Heart left ventricle (tissue), 16 donors: ENCODE measurements at regions not wholly inside any gene's neighbourhood (a gene's known extent, or its start where the extent isn't known, plus 50 kb on each side); places are given as distances from the start of the nearest gene placed in this dataset.
"Not testable (repeated sequence)": the region's sequence is repeated elsewhere in the genome, so short reads cannot be mapped to it uniquely, and the experiment has no call there.

ENCODE experiments used
- ATAC-seq, 4 donors: fragments of 200-7000 bp; cut with Tn5 transposase; one replicate each; pipeline ENCODE4 v1.9.1; 2020 to 2022; ENCODE audit warnings: moderate library complexity in 4 of 4, mild to moderate bottlenecking in 3 of 4, moderate number of reproducible peaks in 1 of 4
- DNase-seq, 5 donors: peaks; one replicate each; pipeline ENCODE4 v3.0.0-alpha.2; 2020
- H3K27ac ChIP-seq, 12 donors: fragments of 200-600 bp; sonication (generic) in 4 of 12; one replicate each; pipeline versions ENCODE4 v1.5.0 to v1.8.0; 2016 to 2022; ENCODE audit warnings: mild to moderate bottlenecking in 2 of 12
- H3K27me3 ChIP-seq, 9 donors: fragments of 200-600 bp; sonication (generic) in 2 of 9; one replicate each; pipeline versions ENCODE4 v1.5.1 to v1.8.0; 2016 to 2022; ENCODE audit warnings: mild to moderate bottlenecking in 3 of 9
- H3K36me3 ChIP-seq, 9 donors: fragments of 200-600 bp; sonication (generic) in 2 of 9; one replicate each; pipeline versions ENCODE4 v1.5.0 to v1.8.0; 2018 to 2022; ENCODE audit warnings: mild to moderate bottlenecking in 2 of 9
- H3K4me1 ChIP-seq, 12 donors: fragments of 200-600 bp; sonication (generic) in 4 of 12; one replicate each; pipeline versions ENCODE4 v1.5.0 to v1.8.0; 2016 to 2022; ENCODE audit warnings: mild to moderate bottlenecking in 3 of 12
- H3K4me3 ChIP-seq, 12 donors: fragments of 200-600 bp; sonication (generic) in 4 of 12; one replicate each; pipeline versions ENCODE4 v1.5.0 to v1.8.0; 2017 to 2022; ENCODE audit warnings: mild to moderate bottlenecking in 9 of 12, moderate library complexity in 4 of 12
- H3K9me3 ChIP-seq, 12 donors: fragments of 200-600 bp; sonication (generic) in 4 of 12; one replicate each; pipeline versions ENCODE4 v1.5.0 to v1.8.0; 2016 to 2022; ENCODE audit warnings: mild to moderate bottlenecking in 1 of 12
- POLR2A ChIP-seq, 2 donors: fragments of 450-650 bp; IDR thresholded peaks; one replicate each; pipeline ENCODE4 v1.6.1; 2017; ENCODE audit warnings: antibody characterized with exemption in 2 of 2, mild to moderate bottlenecking in 2 of 2, moderate library complexity in 2 of 2
- WGBS, 4 donors: extraction: QIAGEN DNeasy Blood & Tissue Kit in 2 of 4; methylation state at CpG; one replicate each; pipeline versions ENCODE4 v1.1.5 to v1.1.7; 2013 to 2018; 5-methylcytosine and 5-hydroxymethylcytosine counted together
- intact Hi-C, 10 donors: fragments of 100-400 bp; cut with DNase I; formaldehyde crosslinking; loops; one replicate each; pipeline versions ENCODE4 v1.11.1 to v1.14.2; 2022
- TF ChIP-seq, protein P1 (sequence below), 12 donors: fragments of 200-600 bp; sonication (generic) in 4 of 12; IDR thresholded peaks; one replicate each; pipeline versions ENCODE4 v1.5.0 to v1.8.0; 2018 to 2022; ENCODE audit warnings: antibody characterized with exemption in 12 of 12, mild to moderate bottlenecking in 5 of 12
- donor health status: ischemic (EF 13 %, LVEDD 7.1; RV severe dilation, severe dysfunction).
- donor health status: healthy with polysubstance abuse.
- donor health status: DM: no; HTN: yes; CAD: no.
- donor health status: DM: no; HTN: no; CAD: no.
- donor health status: ischemic (EF 25% LVEDD 6.9; RV normal size, moderate dysfunction).
- donor health status: ischemic (EF 25% LVEDD 5.7; RV mildly dilated, moderate dysfunction).
- donor health status: healthy.
- donor health status: DM: yes; HTN: yes; CAD: no.
- donor health status: ischemic (EF 35%, LVEDD 5.7; RV mildly dilated, moderate dysfunction).
- donor health status: nonischemic (EF 11% LVEDD 7.7; RV severe dilation, severe dysfunction).
- donor health status: DM: yes; HTN: yes; CAD: no.
- donor health status: PGD.
- donor health status: ischemic (EF 29% LVEDD 5.4; RV normal size, mild dysfunction).
- donor health status: nonischemic (EF 23%, LVEDD 6.1; RV moderate dilation, normal function).

DNA sequence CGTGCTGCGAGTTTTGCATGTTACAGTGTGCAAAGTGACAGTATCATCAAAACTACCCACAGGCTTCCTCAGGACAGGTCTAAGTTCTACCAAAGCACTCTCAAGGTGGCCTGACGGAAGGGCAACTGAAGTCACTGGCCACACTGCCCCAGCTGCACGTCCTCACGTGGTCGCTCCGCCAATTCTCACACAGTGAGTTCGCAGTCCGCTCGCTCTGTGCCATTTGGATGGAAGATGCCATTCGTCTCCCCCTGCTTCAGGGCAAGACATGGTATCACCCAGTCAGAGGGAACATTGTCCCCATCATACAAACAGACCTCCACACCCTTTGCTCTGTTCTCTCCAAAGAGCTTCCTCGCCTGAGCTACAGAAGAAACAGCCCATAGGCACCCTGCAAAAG, 109.6 kb upstream of the COBL start:
- DNase-seq = no peak
- WGBS, 4 donors = 82 to 89% (median 85%) methylated on average over 12 of the region's 12 CpGs
- no peak overlapping the region for H3K4me3 ChIP-seq
- H3K27ac ChIP-seq = no peak overlapping the region
- peaks cover 0 to 2% (median 0%) of the 10 kb centered on the region in 12 donors for H3K4me1 ChIP-seq
- no peaks in the 10 kb centered on the region for H3K36me3 ChIP-seq
- TF ChIP-seq, protein P1, sequence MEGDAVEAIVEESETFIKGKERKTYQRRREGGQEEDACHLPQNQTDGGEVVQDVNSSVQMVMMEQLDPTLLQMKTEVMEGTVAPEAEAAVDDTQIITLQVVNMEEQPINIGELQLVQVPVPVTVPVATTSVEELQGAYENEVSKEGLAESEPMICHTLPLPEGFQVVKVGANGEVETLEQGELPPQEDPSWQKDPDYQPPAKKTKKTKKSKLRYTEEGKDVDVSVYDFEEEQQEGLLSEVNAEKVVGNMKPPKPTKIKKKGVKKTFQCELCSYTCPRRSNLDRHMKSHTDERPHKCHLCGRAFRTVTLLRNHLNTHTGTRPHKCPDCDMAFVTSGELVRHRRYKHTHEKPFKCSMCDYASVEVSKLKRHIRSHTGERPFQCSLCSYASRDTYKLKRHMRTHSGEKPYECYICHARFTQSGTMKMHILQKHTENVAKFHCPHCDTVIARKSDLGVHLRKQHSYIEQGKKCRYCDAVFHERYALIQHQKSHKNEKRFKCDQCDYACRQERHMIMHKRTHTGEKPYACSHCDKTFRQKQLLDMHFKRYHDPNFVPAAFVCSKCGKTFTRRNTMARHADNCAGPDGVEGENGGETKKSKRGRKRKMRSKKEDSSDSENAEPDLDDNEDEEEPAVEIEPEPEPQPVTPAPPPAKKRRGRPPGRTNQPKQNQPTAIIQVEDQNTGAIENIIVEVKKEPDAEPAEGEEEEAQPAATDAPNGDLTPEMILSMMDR (IDR thresholded peaks at IDR 0.05) = no peak
- no peak for TF ChIP-seq POLR2A (IDR thresholded peaks at IDR 0.05)
- intact Hi-C loops = no loop called here
- no peak for ATAC-seq
- no peaks in the 10 kb centered on the region for H3K9me3 ChIP-seq
- H3K27me3 ChIP-seq = peaks cover 0 to 21% (median 0%) of the 10 kb centered on the region in 9 donors

DNA sequence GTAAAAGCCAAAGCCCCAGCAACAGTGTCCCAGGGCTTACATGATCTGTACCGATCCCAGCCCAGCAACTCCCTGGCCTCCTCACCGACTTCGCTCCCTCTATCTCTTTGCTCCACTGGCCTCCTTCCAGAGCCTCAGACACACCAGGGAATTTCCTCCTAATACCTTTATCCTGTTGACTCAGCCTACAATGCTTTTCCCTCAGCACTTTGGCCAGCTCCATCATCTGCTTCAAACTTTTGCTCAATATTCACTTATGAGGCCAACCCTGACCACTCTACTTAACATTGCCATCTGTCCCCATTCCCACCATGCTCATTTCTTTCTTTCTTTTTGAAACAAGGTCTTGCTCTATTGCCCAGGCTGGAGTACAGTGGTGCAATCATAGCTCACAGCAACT, 93.3 kb upstream of the COBL start:
- H3K27ac ChIP-seq, ATAC-seq, H3K36me3 ChIP-seq, H3K4me1 ChIP-seq, H3K27me3 ChIP-seq, DNase-seq, intact Hi-C loops, H3K4me3 ChIP-seq, H3K9me3 ChIP-seq: not testable (repeated sequence)
- no CpG with 5 or more reads among the region's 3 CpGs for WGBS, 4 donors

DNA sequence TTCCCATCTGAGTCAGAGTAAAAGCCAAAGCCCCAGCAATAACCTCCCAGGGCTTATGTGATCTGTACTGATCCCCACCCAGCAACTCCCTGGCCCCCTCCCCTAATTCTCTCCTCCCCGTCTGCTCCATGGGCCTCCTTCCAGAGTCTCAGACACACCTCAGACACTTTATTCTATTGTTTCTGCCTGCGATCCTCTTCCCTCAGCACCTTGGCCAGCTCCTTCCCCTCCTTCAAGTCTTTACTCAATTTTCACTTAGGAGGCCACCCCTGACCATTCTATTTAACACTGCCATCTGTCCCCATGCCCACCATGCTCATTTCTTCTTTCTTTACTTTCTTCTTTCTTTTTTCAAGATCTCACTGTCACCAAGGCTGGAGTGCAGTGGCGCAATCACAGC, 81.0 kb upstream of the COBL start:
- H3K36me3 ChIP-seq, H3K27ac ChIP-seq, H3K4me1 ChIP-seq, H3K9me3 ChIP-seq, intact Hi-C loops, H3K27me3 ChIP-seq, ATAC-seq, DNase-seq, H3K4me3 ChIP-seq: not testable (repeated sequence)
- 31 to 44% (median 38%) methylated on average over 3 of the region's 3 CpGs for WGBS, 4 donors

DNA sequence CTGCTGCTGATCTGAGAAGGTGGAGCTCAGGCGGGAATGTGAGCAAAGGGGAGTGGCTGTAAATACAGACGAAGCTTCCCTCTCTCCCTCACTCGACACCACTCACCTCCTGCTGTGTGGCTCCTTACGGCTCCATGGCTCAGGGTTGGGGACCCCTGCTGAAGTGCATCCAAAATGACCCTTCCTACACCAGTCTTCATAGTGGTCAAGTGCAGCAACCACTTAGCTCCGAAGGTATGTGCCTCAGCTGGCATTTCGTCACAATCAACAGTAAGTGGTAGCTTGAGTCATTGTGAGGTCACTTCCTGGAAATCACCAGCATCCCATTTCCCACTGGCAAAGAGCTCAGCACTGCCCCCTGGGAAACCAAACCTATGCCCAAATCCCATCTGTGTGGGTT, 76.4 kb upstream of the COBL start:
- DNase-seq, H3K9me3 ChIP-seq, H3K4me3 ChIP-seq, H3K36me3 ChIP-seq, H3K4me1 ChIP-seq, H3K27me3 ChIP-seq, ATAC-seq, intact Hi-C loops, H3K27ac ChIP-seq: not testable (repeated sequence)
- 56 to 71% (median 65%) methylated on average over 5 to 6 of the region's 6 CpGs for WGBS, 4 donors

DNA sequence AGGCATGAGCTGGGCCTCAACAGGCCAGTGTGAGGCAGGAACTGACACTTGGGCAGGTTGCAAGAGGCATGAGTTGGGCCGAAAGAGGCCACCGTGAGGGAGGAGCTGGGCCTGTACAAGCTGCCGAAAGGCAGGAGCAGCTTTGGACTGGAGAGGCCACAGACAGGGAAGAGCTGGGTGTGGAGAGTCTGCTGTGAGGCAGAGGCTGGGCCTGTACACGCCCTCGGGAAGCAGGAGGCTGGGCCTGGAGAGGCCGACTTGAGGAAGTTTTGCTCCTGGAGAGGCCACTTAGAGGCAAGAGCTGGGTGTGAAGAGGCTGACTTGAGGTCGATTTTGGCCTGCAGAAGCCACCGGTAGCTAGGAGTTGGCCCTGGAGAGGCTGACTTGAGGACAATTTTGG, 73.3 kb upstream of the COBL start:
- WGBS, 4 donors = 75 to 96% (median 90%) methylated on average over 5 to 7 of the region's 8 CpGs
- H3K27ac ChIP-seq, intact Hi-C loops, H3K4me1 ChIP-seq, ATAC-seq, H3K9me3 ChIP-seq, H3K4me3 ChIP-seq, DNase-seq, H3K36me3 ChIP-seq, H3K27me3 ChIP-seq: not testable (repeated sequence)

DNA sequence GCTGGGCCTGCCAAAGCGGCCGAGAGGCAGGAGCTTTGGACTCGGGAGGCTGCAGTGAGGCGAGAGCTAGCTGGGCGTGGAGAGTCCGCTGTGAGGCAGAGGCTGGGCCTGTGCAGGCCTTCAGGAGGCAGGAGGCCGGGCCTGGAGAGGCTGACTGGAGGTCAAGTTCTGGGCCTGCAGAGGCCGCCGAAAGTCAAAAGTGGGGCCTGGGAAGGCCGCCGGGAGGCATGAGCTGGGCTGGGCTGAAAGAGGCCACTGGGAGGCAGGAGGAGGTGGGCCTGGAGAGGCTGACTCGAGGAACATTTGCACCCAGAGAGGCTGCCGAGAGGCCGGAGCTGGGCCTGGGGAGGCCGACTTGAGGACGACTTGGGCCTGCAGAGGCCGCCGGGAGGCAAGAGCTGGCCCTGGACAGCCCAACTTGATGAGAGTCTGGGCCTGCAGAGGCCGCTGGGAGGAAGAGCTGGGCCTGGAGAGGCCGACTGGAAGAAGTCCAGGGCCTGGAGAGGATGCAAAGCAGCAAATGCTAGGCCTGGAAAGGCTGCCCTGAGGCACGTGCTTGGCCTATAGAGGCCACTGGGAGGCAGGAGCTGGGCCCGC, 72.7 kb upstream of the COBL start:
- ATAC-seq, intact Hi-C loops, H3K36me3 ChIP-seq, H3K9me3 ChIP-seq, H3K4me3 ChIP-seq, H3K27ac ChIP-seq, H3K27me3 ChIP-seq, H3K4me1 ChIP-seq, DNase-seq: not testable (repeated sequence)
- WGBS, 4 donors = 92 to 98% (median 94%) methylated on average over 19 to 22 of the region's 22 CpGs

DNA sequence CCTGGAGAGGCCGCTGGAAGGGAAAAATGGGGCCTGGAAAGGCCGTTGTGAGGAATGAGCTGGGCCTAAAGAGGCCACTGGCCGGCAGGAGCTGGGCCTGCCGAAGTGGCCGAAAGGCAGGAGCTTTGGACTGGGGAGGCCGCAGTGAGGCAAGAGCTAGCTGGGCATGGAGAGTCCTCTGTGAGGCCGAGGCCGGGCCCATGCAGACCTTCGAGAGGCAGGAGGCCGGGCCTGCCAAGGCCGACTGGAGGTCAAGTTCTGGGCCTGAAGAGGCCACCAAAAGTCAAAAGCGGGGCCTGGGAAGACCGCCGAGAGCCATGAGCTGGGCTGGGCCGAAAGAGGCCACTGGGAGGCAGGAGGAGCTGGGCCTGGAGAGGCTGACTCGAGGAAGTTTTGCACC, 71.6 kb upstream of the COBL start:
- DNase-seq, H3K27me3 ChIP-seq, H3K4me1 ChIP-seq, ATAC-seq, H3K36me3 ChIP-seq, H3K27ac ChIP-seq, H3K9me3 ChIP-seq, H3K4me3 ChIP-seq, intact Hi-C loops: not testable (repeated sequence)
- 94 to 97% (median 95%) methylated on average over 12 to 14 of the region's 16 CpGs for WGBS, 4 donors

DNA sequence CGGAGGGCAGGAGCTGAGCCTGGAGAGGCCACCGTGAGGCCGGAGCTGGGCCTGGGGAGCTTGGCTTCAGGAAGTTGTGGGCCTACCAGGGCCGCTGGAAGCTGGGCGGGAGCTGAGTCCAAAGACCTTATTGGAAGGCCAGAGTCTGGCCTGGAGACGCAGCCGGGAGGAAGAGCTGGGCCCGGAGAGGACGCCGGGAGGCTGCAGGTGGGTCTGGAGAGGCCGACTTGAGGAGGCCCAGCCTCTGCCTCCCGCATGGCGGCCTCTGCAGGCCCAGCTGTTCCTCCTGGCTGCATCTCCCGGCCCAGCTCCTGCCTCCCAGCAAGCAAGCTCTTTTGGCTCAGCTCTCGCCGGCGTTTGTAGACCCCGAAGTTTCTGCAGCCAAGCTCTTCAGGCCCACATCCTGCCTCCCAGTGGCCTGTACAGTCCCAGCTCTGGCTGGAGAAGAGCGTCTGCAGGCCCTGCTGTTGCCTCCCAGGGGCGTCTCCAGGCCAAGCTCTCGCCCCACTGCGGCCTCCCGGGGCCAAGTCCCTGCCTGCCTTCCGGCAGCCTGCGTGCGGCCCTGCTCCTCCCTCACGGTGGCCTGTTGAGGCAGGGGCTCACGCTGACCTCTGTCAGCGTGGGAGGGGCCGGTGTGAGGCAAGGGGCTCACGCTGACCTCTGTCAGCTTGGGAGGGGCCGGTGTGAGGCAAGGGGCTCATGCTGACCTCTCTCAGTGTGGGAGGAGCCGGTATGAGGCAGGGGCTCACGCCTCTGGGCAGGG, 70.4 kb upstream of the COBL start:
- H3K4me1 ChIP-seq, DNase-seq, H3K36me3 ChIP-seq, H3K4me3 ChIP-seq, ATAC-seq, H3K27me3 ChIP-seq, H3K27ac ChIP-seq, H3K9me3 ChIP-seq, intact Hi-C loops: not testable (repeated sequence)
- 80 to 90% (median 87%) methylated on average over 19 to 34 of the region's 34 CpGs for WGBS, 4 donors

DNA sequence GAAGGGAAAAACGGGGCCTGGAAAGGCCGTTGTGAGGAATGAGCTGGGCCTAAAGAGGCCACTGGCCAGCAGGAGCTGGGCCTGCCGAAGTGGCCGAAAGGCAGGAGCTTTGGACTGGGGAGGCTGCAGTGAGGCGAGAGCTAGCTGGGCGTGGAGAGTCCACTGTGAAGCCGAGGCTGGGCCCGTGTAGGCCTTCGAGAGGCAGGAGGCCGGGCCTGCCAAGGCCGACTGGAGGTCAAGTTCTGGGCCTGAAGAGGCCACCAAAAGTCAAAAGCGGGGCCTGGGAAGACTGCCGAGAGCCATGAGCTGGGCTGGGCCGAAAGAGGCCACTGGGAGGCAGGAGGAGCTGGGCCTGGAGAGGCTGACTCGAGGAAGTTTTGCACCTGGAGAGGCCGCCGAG, 69.6 kb upstream of the COBL start:
- ATAC-seq, intact Hi-C loops: not testable (repeated sequence)
- WGBS, 4 donors = 77 to 93% (median 90%) methylated on average over 8 to 14 of the region's 17 CpGs

DNA sequence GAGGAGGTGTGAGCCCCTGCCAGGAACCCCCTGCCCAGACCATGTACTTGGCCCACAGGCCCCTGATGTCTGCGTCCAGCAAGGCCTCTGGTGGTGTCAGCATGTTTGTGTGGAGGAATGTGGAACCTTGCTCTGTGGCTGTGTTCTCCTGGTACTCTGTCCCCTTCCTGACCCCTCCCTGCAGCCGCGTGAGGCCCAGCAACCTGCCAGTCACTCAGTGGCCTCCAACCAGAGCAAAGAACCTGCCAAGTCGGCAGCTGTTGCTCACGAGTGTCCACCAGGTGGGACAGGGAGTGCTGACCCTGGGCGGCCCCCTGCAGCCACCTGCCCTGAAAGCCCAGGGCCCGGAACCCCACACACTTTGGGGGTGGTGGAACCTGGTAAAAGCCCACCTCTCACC, 65.6 kb upstream of the COBL start:
- intact Hi-C loops = not testable (repeated sequence)

More for the DNA sequence above, 69.6 kb upstream of the COBL start:
- not testable (repeated sequence) for H3K4me1 ChIP-seq, H3K36me3 ChIP-seq, H3K9me3 ChIP-seq, H3K4me3 ChIP-seq, H3K27ac ChIP-seq, DNase-seq, H3K27me3 ChIP-seq

More for the DNA sequence above, 65.6 kb upstream of the COBL start:
- not testable (repeated sequence) for H3K27me3 ChIP-seq, H3K9me3 ChIP-seq, H3K27ac ChIP-seq, DNase-seq, H3K36me3 ChIP-seq, ATAC-seq, H3K4me1 ChIP-seq, H3K4me3 ChIP-seq
- 50 to 84% (median 80%) methylated on average over 1 to 7 of the region's 7 CpGs for WGBS, 4 donors
